Occipital lobe (tissue), 1 donor: ENCODE measurements at regions not wholly inside any gene's neighbourhood (a gene's known extent, or its start where the extent isn't known, plus 50 kb on each side); places are given as distances from the start of the nearest gene placed in this dataset.
"Not testable (repeated sequence)": the region's sequence is repeated elsewhere in the genome, so short reads cannot be mapped to it uniquely, and the experiment has no call there.

Experiments
- DNase-seq: peaks from one replicate; lab custom pipeline; 2025; lab: John Stamatoyannopoulos, UW

- no peak for DNase-seq
Measured at GRCh38 chr4:33126002-33126401, 2405.8 kb downstream of the PCDH7 start.

DNA sequence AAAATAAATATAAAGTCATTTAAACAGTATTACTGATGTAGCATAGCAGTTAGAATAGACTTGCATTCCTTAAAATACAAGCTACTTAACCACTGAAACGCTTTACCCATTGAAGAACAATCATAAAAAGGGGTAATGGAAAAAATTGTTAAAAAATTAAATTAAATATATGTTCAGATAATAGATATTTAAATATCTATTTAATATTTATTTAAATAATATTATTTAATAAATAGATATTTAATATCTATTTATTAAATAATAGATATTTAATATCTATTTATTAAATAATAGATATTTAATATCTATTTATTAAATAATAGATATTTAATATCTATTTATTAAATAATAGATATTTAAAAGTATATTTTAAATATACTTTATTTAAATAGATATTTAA lies 2410.5 kb downstream of the PCDH7 start:
- DNase-seq, result not testable (repeated sequence)

DNA sequence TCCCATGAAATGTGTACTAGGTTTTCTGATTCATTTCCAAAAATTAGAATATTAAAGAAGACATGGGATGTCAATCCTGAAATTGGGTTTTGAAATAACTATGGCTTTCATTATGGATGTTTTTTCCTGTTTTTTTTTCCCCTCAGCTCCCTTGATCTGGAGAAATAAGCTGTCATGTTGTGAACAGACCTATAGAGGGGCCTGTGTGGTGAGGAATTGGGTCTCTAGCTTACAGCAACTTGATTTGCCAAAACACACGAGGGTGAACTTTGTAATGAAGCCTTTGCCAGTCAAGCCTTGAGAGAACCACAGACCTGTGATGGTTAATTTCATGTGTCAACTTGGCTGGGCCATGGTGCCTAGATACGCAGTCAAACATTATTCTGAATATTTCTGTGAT lies 2413.6 kb downstream of the PCDH7 start:
- DNase-seq, result no peak

- DNase-seq, result no peak
Measured at GRCh38 chr4:33134366-33134765, 2414.2 kb downstream of the PCDH7 start.

- no peak for DNase-seq
Measured at GRCh38 chr4:33149658-33150524, 2429.7 kb downstream of the PCDH7 start.

GRCh38 chr4:33150525-33150910 lies 2430.3 kb downstream of the PCDH7 start:
- DNase-seq, result no peak

DNA sequence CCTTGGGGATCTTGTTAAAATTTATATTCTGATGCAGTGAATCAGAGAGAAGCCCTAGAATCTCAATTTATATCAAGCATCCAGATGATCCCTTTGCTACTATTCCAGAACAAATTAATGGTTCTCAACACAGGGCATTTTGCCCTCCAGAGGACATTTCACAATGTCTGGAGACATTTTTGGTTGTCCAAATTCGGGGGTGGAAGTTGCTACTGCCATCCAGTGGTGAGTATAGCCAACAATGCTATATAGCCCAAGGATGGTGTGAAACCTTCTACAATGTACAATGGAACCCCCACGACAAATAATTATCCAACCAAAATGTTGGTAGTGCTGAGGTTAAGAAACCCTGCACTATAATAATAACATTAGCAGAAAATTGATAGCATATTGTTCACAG lies 2440.0 kb downstream of the PCDH7 start:
- no peak for DNase-seq

GRCh38 chr4:33161202-33161601 lies 2441.0 kb downstream of the PCDH7 start:
- no peak for DNase-seq

- no peak for DNase-seq
Measured at GRCh38 chr4:33162122-33162521, 2442.0 kb downstream of the PCDH7 start.

DNA sequence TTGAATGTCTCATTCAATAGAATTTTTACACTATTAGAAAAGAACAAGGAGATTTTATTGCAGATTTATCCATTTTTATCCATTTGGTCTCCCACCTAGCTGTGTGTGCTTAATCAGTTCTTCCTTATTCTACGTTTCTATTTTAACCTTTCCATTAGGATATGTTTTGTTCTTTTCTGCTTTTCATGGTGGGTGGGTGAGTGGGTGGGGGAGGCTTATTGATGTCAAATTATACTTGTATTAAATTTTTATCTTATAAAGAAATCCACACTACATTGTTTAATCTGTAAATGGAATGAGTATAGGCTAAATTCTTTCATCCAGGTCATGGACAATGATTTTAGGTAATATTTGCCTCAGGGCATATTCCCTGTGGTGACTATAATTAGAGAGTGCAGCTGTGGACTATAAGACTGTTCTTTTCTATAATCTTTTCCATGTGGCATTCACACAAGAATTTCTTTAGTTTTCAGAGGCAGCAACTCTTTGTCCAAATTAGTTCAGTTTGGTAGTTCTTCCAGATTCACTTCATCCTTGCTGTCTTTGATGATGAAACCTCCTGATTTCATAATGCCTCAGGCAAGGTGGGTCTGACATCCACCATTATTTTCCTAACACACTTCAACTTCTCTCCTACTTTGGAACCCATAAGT lies 2451.8 kb downstream of the PCDH7 start:
- DNase-seq, result no peak

DNA sequence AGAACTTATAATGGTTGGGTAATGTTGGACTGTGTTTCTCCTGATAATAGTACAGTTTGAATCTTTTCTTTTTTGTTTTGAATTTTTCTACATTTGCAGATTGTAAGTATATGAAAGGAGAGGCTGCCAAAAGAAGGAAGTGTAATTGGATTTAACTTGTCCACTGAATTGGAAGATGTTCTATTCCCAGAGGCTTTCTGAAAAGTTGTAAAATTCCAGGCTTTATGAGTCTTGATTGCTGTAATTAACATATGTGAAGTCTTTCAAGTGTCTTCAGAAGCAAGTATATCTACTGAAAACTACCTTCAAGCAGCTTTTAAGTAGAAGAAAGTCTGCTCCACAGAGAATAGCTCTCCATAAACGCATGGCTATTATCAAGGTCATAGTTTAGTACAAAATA lies 2456.4 kb downstream of the PCDH7 start:
- no peak for DNase-seq

GRCh38 chr4:33184657-33185290 lies 2464.6 kb downstream of the PCDH7 start:
- DNase-seq, result no peak

DNA sequence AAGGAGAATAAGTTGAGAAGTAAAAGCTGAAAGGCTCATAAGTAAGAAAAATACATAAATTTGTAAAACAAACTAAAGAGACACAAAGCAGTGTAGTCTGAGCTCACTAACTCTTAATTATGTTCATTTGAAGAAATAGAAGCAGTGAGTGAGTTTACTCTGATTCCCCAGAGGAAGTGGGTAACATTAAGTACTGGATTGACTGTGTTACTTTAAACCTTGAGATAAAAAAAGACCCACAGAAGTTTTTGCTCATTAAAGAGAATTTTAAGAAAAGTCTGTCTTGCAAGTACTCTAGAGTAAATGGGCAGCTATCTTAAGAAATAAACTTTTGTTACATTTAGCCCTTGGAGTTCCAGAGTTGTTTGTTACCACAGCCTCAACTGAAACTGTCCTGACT lies 2466.9 kb downstream of the PCDH7 start:
- DNase-seq, result no peak

GRCh38 chr4:33188733-33189132 lies 2468.6 kb downstream of the PCDH7 start:
- no peak for DNase-seq

DNA sequence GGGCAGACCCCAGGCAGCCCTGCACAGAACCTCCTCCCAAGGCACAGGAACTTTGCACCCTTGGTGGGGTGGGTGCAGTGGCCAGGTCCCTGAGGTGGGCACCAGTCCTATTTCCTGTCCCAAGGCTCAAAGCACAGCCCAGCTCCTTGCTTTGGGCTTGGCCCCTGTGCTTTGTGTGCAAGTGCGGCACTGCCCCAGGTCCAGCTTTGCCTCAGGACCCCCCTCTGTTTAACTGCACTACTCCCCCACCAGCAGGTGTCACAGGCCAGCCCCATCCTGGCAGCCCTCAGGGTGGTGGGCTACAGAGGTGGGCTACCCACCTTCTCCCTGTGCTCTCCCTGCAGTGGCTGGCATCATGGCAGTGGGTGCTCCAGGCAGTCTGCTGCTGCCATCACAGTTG lies 2469.0 kb downstream of the PCDH7 start:
- DNase-seq, result no peak

- DNase-seq, result no peak
Measured at GRCh38 chr4:33193109-33193508, 2472.9 kb downstream of the PCDH7 start.

GRCh38 chr4:33200377-33200776 lies 2480.2 kb downstream of the PCDH7 start:
- DNase-seq, result no peak

- no peak for DNase-seq
Measured at GRCh38 chr4:33218238-33218637, 2498.1 kb downstream of the PCDH7 start.

- DNase-seq, result no peak
Measured at GRCh38 chr4:33226133-33226532, 2506.0 kb downstream of the PCDH7 start.

- no peak for DNase-seq
Measured at GRCh38 chr4:33226783-33227182, 2506.6 kb downstream of the PCDH7 start.

DNA sequence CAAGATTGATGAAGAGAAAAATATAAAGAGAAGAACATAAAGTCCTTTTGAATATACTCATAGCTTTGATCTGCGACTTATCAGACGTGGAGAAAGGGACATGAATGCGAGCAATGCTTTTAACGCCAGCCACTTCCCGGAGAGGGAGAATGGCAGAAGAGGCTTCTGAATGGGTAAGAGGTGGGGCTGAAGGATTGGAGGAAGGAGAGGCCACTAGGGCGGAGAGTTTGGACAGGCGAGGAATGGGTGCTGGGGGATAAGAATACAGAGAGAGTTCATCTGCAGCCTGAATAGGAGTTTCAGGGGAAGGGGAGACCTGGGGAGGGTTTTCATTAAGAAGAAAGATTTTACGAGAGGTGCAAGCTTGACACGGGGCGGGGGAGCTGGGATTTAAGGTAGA lies 2534.9 kb downstream of the PCDH7 start:
- no peak for DNase-seq

DNA sequence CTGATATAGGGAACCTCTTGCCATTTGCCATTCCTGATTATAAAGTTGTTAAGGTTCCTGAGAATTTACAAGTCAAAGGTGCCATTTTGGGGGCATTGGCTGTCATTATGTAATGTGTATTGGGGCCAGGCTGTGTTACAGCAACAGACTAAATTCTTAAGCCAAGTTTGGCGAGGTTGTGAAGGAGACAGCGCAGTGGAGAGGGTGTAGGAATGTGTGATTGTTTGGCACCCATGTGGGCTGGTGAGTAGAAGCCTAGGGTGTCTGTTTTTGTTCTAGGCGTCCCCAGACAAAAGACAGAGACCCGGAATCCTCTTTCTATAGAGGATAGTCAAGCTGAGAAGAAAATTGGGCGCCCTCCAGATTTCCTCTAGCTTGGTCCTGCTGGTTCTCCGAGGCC lies 2535.3 kb downstream of the PCDH7 start:
- no peak for DNase-seq

GRCh38 chr4:33262824-33263223 lies 2542.7 kb downstream of the PCDH7 start:
- no peak for DNase-seq
